Breast epithelium (tissue), 3 donors: ENCODE measurements at regions not wholly inside any gene's neighbourhood (a gene's known extent, or its start where the extent isn't known, plus 50 kb on each side); places are given as distances from the start of the nearest gene placed in this dataset.

ENCODE experiments used
- POLR2A ChIP-seq: fragments of 450-650 bp; IDR thresholded peaks from one replicate; pipeline ENCODE4 v1.6.1; 2016; ENCODE audit warnings: antibody characterized with exemption, mild to moderate bottlenecking, moderate library complexity
- POLR2AphosphoS5 ChIP-seq, 3 donors: sonication (generic); formaldehyde crosslinking; IDR thresholded peaks; one replicate each; pipeline ENCODE4 v1.6.1; 2017; ENCODE audit warnings: antibody characterized with exemption in 3 of 3
- TF ChIP-seq, protein P1 (sequence below), 3 donors: fragments of 450-650 bp; IDR thresholded peaks; one replicate each; pipeline ENCODE4 v1.5.1; 2016 to 2017; ENCODE audit warnings: antibody characterized with exemption in 3 of 3, mild to moderate bottlenecking in 3 of 3, moderate library complexity in 3 of 3

DNA sequence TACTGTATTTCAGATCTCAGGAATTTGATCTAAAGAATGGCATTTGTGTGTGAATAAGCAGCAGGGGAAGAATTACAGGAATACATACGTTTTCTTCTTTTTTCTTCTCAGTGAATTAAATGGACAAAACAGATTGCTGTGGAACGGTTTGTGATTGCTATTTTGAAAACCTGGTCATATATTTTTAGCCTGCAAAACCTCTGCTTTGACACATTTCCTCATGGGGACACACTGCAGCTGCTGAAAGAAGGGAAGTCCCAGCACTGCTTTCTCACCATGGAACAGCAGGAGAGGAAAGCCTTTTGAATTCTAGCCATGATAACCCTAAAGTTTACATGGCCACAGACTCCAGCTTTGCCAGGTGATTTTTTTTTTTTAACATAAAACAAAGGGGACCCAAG, 315.0 kb downstream of the OXSM start:
- TF ChIP-seq POLR2A (no peak), POLR2AphosphoS5 (IDR thresholded peaks at IDR 0.05) (no peak)
- TF ChIP-seq, protein P1, sequence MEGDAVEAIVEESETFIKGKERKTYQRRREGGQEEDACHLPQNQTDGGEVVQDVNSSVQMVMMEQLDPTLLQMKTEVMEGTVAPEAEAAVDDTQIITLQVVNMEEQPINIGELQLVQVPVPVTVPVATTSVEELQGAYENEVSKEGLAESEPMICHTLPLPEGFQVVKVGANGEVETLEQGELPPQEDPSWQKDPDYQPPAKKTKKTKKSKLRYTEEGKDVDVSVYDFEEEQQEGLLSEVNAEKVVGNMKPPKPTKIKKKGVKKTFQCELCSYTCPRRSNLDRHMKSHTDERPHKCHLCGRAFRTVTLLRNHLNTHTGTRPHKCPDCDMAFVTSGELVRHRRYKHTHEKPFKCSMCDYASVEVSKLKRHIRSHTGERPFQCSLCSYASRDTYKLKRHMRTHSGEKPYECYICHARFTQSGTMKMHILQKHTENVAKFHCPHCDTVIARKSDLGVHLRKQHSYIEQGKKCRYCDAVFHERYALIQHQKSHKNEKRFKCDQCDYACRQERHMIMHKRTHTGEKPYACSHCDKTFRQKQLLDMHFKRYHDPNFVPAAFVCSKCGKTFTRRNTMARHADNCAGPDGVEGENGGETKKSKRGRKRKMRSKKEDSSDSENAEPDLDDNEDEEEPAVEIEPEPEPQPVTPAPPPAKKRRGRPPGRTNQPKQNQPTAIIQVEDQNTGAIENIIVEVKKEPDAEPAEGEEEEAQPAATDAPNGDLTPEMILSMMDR (IDR thresholded peaks at IDR 0.05), result no peak
